ENCODE measurements at regions not wholly inside any gene's neighbourhood (a gene's known extent, or its start where the extent isn't known, plus 50 kb on each side); places are given as distances from the start of the nearest gene placed in this dataset. TPM values are rescaled to one million over a fixed set of nuclear protein-coding genes. Genes with fewer than 3 reads are reported as not detected.
"Not testable (repeated sequence)": the region's sequence is repeated elsewhere in the genome, so short reads cannot be mapped to it uniquely, and the experiment has no call there.

DNA sequence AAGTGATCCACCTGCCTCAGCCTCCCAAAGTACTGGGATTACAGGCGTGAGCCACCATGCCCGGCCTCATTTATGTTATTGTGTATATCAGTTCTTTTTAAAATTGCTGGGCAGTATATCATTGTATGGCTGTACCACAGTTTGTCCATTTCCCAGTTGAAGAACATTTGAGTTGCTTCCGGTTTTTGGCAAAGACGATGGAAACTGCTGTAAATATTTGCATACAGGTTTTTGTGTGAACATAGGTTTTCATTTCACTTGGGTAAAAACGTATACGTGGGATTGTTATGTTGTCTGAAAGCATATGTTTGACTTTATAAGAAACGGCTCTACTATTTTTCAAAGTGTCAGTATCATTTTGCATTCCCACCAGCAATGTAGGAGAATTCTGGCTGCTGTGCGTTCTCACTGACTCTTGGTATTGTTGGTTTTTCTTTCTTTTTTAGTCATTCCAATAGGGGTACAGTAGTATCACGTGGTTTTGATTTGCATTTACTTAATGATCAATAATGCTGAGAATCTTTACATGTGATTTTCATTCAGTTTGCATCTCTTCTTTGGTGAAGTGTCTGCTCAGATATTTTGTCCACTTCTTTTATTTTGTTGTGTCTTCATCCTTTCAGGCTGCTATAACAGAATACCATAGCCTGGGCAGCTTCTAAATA, 63.2 kb upstream of the GOT2 start:
- DNase-seq (ENCODE audit: low read depth): no peak
- Histone ChIP-seq H3K36me3 (ENCODE audit: control insufficient read depth, insufficient read depth, low read length) (no peaks in the 10 kb centered on the region), H3K4me3 (ENCODE audit: low read depth, low read length) (no peak overlapping the region), H3K27me3 (ENCODE audit: control insufficient read depth, insufficient read depth, low read length) (no peaks in the 10 kb centered on the region)
- ChIA-PET POLR2A (no interaction called here), CTCF (no interaction called here)
- TF ChIP-seq, protein P1, sequence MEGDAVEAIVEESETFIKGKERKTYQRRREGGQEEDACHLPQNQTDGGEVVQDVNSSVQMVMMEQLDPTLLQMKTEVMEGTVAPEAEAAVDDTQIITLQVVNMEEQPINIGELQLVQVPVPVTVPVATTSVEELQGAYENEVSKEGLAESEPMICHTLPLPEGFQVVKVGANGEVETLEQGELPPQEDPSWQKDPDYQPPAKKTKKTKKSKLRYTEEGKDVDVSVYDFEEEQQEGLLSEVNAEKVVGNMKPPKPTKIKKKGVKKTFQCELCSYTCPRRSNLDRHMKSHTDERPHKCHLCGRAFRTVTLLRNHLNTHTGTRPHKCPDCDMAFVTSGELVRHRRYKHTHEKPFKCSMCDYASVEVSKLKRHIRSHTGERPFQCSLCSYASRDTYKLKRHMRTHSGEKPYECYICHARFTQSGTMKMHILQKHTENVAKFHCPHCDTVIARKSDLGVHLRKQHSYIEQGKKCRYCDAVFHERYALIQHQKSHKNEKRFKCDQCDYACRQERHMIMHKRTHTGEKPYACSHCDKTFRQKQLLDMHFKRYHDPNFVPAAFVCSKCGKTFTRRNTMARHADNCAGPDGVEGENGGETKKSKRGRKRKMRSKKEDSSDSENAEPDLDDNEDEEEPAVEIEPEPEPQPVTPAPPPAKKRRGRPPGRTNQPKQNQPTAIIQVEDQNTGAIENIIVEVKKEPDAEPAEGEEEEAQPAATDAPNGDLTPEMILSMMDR (IDR thresholded peaks at IDR 0.05; ENCODE audit: insufficient read depth, low read depth, low read length): no peak

DNA sequence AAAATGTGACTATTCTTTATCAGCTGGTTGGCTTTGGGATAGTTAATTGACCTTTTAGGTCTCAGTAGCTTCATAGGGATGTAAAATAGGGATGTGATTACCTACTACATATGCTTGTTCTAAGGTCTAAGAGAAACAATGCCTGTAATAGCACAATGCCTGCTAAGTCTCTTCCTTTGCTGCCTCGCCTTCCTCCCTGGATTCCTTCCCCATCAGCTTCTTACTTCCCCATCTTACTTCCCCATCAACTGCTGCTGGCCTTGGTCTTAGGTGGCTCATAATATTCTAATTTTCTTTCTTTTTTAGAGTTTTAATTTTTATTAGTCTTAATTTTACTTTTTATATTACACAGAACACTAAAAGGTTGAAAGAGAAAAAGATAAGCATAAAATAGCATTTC, 59.2 kb upstream of the GOT2 start:
- ChIA-PET POLR2A (no interaction called here), CTCF (no interaction called here)
- no peak for DNase-seq (ENCODE audit: low read depth)
- no peaks in the 10 kb centered on the region for H3K36me3 ChIP-seq (ENCODE audit: control insufficient read depth, insufficient read depth, low read length)
- no peak overlapping the region for H3K4me3 ChIP-seq (ENCODE audit: low read depth, low read length)
- TF ChIP-seq, protein P1 (IDR thresholded peaks at IDR 0.05; ENCODE audit: insufficient read depth, low read depth, low read length): no peak
- H3K27me3 ChIP-seq (ENCODE audit: control insufficient read depth, insufficient read depth, low read length): no peaks in the 10 kb centered on the region

- H3K4me3 ChIP-seq (ENCODE audit: low read depth, low read length): no peak overlapping the region
- no peaks in the 10 kb centered on the region for H3K36me3 ChIP-seq (ENCODE audit: control insufficient read depth, insufficient read depth, low read length)
- no peak for DNase-seq (ENCODE audit: low read depth)
- no peaks in the 10 kb centered on the region for H3K27me3 ChIP-seq (ENCODE audit: control insufficient read depth, insufficient read depth, low read length)
- ChIA-PET CTCF (no interaction called here), POLR2A (no interaction called here)
- TF ChIP-seq, protein P1 (IDR thresholded peaks at IDR 0.05; ENCODE audit: insufficient read depth, low read depth, low read length): no peak
These were observed 58.1 kb upstream of the GOT2 start for GRCh38 chr16:58792188-58792587.

DNA sequence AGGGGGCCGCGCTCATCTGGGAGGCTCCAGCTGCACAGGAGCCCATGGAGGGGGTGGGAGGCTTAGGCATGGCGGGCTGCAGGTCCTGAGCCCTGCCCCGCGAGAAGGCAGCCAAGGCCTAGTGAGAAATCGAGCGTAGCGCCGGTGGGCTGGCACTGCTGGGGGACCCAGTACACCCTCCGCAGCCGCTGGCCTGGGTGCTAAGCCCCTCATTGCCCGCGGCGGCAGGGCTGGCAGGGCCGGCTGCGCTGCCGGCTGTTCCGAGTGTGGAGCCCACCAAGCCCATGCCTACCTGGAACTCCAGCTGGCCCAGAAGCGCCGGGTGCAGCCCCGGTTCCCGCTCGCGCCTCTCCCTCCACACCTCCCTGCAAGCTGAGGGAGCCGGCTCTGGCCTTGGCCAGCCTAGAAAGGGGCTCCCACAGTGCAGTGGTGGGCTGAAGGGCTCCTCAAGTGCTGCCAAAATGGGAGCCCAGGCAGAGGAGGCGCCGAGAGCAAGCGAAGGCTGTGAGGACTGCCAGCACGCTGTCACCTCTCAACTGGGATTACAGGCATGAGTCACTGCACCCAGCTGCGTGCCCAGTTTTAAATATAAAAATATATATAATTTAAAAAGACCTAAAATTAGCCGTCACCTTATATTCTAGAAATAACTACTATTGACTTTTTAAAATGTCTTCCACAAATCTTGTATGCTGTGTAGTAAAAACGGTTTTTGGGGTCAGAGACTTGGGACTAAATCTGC, 56.9 kb upstream of the GOT2 start:
- H3K27me3 ChIP-seq (ENCODE audit: control insufficient read depth, insufficient read depth, low read length); DNase-seq (ENCODE audit: low read depth); CTCF ChIA-PET; H3K4me3 ChIP-seq (ENCODE audit: low read depth, low read length); POLR2A ChIA-PET; H3K36me3 ChIP-seq (ENCODE audit: control insufficient read depth, insufficient read depth, low read length): not testable (repeated sequence)

DNA sequence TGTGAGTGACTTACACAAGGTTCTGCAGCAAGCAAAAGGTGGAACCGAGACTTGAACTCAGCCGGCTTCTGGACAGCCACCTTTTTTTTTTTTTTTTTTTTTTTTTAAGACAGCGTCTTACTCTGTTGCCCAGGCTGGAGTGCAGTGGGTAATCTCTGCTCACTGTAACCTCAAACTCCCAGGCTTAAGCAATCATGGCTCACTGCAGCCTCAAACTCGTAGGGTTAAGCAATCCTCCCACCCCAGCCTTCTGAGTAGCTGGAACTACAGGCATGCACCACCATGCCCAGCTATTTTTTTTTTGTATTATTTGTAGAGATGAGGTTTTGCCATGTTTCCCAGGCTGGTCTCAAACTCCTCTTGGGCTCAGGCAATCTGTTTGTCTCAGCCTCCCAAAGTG, 55.2 kb upstream of the GOT2 start:
- Histone ChIP-seq H3K4me3 (ENCODE audit: low read depth, low read length) (no peak overlapping the region), H3K27me3 (ENCODE audit: control insufficient read depth, insufficient read depth, low read length) (no peaks in the 10 kb centered on the region), H3K36me3 (ENCODE audit: control insufficient read depth, insufficient read depth, low read length) (no peaks in the 10 kb centered on the region)
- DNase-seq (ENCODE audit: low read depth): no peak
- TF ChIP-seq, protein P1 (IDR thresholded peaks at IDR 0.05; ENCODE audit: insufficient read depth, low read depth, low read length): no peak
- ChIA-PET CTCF (no interaction called here), POLR2A (no interaction called here)

Small RNA genes in the stretch of these regions (small RNA-seq; reads per million reads assigned to genes)
- not detected for gene AC018554.2 (ENCODE audit: insufficient read length, low read depth, low replicate concordance)
- not detected for gene AC092121.1 (ENCODE audit: insufficient read length, low read depth, low replicate concordance)
- gene RF00017 (ENCODE audit: insufficient read length, low read depth, low replicate concordance): not detected
- not detected for gene RNU4-58P (ENCODE audit: insufficient read length, low read depth, low replicate concordance)
- gene RPS27P27 (ENCODE audit: insufficient read length, low read depth, low replicate concordance): not detected

Measured in BJ (cell line).